Stimulated activated CD4-positive, alpha-beta T cell treated with anti-CD3 and anti-CD28 coated beads, Interleukin-12 subunit alpha, Interleukin-12 subunit beta, amount 100 ng/mL, for 24 hours (primary cell): ENCODE measurements at regions not wholly inside any gene's neighbourhood (a gene's known extent, or its start where the extent isn't known, plus 50 kb on each side); places are given as distances from the start of the nearest gene placed in this dataset.
"Not testable (repeated sequence)": the region's sequence is repeated elsewhere in the genome, so short reads cannot be mapped to it uniquely, and the experiment has no call there.

Source experiments
- DNase-seq, 2 experiments: peaks; one replicate each; pipeline ENCODE4 v3.0.0-alpha.2; 2020; ENCODE audit warnings: low read depth in 2 of 2

DNA sequence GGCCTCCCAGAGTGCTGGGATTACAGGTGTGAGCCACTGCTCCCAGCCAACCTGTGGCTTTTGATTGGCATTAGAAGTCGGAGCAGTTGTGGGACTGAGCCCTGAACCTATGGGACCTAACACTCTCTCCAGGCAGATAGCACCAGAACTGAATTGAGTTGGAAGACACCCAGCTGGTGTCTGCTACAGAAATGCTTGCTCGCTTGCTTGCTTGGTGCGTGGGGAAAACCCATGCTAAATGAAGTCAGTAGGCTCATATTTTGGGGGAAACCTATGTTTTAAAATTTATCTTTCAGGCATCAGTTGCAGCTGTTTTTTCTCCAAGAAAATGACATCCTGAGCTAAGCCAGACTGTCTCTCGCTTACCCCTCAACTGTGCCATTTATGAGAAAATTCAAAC lies 158.5 kb upstream of the RFC3 start:
- DNase-seq: no peak

DNA sequence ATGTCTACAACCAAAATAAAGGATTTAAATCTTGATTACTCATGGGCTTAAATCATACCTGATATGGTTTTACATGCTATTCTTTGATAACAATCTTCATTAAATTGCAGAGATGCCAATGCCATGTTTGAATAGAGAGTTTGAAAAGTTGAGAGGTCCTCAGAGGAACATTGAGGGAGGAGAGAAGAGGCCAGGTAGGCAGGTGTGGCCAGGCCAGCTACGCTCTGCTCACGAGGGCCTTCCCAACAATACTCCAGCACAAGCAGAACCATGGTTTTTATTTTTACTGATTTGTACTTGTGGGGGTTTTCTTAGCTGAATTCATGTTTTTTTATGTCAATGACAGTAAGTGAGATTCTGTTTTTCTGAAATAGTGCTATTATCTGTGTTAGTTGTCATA lies 158.1 kb upstream of the RFC3 start:
- DNase-seq: no peak

DNA sequence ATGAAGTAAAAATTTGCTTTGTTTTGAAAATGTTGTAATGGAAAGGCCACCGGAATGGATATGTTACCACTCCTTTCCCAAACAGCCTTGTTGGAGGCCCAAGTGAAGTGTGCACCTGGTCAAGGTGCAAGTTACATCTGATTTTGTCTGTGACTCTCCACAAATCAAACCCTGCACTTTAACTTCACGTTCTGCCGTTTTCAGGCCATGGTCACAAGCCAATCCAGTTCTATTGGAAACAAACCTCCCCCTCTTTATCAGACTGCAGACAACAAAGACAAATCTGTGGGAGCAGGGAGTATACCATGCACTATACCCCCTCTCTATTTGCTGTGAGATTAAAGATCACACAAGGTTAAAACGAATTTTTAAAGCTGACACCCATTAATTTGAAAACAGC lies 155.6 kb upstream of the RFC3 start:
- no peak for DNase-seq

DNA sequence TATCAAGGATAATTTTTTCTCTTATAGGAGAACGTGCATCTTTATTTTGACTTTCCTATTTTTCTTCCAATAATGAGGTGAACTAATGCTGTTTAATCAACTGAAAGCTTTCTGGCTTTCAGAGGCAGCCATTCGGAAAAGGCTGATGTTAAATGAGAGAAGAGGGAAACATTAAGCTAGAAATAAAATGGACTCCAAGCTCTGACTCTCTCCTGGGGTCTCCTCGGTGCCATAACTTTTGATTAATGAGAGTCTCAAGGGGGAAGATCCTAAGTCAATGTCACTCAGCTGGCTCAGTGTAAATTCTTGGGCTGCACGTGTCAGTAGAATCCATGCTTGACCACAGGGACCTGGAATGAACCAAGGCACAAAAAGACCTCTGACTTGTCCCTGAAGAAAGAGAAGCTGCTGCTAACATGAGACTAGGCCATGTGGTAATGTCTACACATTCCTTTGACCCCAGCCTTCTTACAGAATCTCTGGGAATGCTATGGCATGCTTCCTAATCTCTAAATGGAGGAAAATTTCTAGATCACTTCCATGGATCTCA lies 152.2 kb upstream of the RFC3 start:
- DNase-seq: no peak

DNA sequence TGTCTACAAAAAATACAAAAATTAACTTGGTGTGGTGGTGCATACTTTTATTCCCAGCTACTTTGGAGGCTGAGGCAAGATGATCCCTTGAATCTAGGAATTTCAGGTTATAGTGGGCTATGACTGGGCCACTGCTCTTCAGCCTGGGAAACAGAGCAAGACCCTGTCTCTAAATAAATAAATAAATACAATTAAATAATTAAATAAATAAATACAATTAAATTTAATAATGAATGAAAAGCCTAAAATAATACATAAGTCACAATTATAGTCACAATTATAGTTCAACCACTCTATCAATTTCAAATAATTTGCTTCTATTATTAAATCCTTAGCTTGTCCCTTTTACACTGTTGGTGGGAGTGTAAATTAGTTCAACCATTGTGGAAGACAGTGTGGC lies 146.4 kb upstream of the RFC3 start:
- DNase-seq: no peak

DNA sequence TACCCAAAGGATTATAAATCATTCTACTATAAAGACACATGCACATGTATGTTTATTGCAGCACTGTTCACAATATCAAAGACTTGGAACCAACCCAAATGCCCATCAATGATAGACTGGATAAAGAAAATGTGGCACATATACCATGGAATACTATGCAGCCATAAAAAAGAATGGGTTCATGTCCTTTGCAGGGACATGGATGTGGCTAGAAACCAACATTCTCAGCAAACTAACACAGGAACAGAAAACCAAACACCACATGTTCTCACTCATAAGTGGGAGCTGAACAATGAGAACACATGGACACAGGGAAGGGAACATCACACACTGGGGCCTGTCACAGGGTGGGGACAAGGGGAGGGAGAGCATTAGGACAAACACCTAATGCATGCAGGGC lies 145.9 kb upstream of the RFC3 start:
- DNase-seq: not testable (repeated sequence)

DNA sequence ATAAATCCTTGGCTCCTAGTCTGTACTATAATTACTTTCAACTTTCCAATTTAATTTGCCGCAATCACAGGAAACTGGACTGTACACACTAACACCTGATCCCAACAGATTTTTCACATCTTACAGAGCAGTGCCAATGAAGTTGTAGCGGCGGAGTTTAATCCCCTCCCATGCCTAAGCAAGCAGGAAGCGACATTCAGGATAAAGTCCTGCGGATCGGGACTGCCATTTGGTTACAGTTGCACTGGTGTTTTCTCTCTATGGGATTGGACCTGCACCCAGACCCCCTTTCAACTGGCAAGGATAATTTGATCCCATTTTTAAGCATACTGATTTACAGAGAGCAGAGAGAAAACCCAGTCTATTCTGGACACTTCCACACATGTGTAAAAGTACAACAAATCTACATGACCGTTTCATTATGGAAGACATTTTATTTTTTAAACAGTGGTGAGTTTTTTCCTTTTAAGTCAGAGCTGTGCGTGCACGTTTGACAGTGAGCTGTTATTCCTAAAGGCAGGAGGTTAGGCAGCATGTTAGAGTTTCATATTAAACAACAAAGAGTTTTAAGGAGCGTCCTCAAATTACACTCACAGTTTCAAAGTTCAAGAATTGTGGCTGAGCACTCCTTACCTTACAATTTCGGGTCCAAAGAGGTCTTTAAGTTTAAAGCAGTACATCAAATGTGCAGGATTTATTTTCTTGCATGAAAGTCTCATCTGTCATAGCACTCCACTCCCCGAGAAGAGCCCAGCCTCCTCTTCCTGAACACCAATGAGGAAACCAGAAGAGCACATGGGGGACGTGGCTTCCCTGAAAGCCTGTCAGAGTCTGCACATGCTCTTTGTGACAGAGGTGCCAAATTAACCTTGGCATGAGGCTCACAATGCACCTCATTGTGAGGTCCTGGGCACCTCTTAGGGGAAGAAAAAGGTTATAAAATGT lies 141.6 kb upstream of the RFC3 start:
- DNase-seq: no peak

DNA sequence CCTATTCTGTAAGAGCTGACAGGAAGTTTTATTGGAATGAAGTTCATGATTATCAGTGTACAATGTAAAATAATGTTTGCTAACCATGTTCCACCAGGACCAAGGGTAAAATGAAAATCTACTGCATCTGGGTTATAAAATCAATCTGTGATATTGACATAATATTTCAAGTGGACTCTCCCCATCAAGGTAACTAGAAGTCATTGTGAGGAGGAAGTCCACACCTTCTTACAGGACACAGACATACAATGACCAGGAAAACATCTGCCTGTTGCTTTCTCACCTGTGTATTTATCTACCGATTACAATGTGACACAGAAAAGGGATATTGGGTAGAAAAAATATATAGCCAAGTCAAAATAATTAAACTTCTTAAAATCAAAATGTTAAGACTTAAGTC lies 140.7 kb upstream of the RFC3 start:
- no peak for DNase-seq

DNA sequence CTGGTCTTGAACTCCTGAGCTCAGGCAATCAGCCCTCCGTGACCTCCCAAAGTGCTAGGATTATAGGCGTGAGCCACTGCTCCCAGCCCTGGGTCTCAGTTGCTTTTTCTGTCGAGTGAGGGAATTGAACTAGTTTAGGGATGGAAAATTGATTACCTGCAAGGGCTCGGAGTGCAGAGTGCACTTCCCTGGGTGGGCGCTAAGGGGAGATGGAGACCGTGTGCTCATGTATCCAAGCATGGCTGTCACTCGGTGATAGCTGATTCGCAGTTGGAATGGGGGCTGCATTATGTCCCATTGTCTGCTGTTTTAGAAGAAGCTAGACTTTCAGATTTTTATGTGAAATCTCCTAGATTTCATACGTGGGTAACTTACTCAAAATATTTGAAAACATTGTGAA lies 139.9 kb upstream of the RFC3 start:
- no peak for DNase-seq

DNA sequence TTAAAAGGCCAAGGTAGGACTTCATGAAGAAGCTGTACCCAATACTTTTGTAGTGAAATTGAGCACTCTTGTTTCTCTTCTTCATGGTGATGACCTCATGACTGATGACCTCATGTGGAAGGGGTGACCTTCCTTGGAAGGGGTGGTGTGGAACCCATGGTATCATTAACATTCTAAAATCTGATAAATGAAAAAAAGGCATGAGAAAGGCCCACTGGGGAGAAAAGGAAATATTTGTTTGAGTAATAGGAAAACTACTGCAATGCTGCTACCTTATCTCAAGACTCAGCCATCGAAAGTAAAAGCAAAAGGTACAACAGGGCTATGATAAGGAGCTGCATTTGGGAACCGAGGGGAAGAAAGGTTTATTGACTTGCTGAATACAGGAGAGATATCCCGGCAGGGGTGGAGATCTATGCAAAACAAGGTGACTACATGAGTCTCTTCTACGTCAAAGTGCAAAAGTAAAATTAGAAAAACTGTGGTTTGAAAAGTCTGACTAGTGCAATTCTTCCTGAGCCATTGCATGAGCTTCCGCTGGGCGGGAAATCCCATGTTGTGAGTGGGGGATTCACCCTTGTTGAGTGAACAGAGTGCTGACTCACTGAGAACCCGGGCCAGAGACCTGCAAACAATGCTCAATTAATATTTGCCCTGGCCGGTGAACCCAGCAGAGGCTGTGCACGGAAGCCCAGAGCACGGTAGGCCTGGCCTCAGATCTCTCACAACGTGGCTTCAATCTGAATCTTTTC lies 138.9 kb upstream of the RFC3 start:
- peak; percentile 52 to 72 for DNase-seq

DNA sequence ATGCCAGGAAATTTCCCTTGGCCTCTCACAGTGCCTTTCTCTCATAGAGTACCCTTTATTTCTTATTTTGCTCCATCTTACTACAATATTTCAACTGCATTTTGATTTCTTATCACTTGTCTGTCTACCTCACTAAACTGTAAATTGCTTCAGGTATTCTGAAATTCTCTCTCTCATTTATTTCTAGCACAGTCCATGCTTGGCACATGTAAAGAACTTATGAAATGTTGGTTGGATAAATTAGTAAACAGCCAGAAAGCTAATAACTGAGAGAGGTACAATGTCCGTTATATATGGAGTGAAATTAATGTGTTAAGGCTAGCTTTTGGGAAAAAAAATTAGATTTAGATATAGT lies 138.3 kb upstream of the RFC3 start:
- DNase-seq: no peak

DNA sequence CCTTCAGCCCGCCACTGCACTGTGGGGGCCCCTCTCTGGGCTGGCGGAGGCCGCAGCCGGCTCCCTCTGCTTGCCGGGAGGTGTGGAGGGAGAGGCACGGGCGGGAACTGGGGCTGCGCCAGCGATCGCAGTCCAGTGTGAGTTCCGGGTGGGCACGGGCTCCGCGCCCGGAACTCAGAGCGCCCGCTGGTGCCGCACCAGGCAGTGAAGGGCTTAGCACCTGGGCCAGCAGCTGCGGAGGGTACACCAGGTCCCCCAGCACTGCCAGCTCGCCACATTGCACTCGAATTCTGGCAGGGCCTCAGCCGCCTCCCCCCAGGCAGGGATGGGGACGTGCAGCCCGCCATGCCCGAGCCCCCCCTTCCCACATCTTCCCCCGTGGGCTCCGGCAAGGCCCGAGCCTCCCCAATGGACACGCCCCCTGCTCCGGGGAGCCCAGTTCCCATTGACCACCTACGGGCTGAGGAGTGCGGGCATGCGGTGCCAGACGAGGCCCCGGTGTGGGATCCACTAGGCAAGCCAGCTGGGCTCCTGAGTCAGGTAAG lies 135.9 kb upstream of the RFC3 start:
- no peak for DNase-seq

DNA sequence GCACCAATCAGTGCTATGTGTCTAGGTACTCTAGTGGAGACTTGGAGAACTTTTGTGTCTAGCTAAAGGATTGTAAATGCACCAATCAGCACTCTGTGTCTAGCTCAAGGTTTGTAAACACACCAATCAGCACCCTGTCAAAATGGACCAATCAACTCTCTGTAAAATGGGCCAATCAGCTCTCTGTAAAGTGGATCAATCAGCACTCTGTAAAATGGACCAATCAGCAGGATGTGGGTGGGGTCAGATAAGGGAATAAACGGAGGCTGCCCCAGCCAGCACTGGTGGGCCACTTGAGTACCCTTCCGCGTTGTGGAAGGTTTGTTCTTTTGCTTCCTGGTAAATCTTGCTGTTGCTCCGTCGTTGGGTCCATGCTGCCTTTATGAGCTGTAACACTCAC lies 135.3 kb upstream of the RFC3 start:
- DNase-seq: not testable (repeated sequence)

DNA sequence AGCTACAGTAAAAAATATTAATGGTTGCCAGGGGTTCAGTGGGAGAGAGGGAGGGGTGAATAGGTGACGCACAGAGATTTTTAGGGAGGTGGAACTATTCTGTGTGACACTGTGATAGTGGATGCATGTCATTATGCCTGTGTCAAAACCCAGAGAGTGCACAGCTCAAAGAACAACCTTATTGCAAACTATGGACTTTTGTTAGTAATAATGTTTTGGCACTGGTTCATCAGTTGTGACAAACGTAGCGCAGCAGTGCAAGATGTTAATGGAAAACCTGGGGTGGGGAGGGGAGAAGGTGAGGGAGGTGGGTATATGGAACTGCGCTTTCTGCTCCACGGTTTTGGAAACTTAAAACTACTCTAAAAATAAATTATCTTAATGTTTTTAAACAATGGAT lies 134.6 kb upstream of the RFC3 start:
- no peak for DNase-seq

DNA sequence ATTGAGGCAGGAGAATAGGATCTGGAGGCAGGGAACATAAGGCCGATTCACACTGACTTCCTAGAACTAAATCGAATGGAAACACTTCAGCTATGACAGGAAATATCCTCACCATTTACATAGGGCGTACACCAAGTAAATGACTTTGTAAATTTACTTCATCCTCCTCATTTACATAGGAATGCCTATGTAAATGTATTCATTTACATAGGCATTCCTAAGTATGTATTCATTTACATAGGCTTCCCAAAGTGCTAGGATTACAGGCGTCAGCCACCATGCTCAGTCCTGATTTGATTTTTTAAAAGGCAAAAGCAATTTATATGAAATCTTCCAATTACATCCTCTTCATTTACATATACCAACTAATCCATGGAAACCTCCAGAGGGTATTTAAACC lies 133.1 kb upstream of the RFC3 start:
- no peak for DNase-seq

DNA sequence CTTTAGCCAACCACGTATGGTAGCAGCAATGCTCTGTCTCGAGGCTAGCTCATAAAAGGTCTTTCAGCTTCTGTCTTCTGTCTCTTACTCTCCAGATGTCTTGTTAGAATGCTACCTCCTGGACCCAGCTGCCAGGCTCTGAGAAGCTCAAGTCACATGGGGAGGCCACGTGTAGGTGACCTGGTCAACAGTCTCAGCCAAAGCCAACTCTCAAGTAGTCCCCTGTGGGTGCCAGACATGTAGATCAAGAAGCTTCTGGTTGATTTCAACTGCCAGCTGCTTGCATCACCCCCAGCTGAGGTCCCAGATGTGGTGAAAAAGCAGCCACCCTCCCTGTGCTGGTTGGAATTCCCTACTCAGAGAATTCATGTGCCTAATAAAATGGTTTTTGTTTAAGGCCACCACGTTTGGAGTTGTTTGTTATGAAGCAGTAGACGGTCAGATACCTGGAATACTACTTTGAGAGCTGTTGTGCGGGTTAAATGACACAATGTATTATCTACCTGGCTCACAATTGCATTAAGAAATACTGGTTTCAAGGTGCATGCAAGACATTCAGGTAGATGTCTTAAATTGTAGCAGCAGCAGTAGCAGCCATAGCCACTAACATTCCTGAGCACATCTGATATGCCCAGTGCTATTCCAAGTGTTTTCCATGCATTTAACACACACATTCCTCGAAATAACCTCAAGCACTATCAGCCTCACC lies 131.0 kb upstream of the RFC3 start:
- DNase-seq: no peak

DNA sequence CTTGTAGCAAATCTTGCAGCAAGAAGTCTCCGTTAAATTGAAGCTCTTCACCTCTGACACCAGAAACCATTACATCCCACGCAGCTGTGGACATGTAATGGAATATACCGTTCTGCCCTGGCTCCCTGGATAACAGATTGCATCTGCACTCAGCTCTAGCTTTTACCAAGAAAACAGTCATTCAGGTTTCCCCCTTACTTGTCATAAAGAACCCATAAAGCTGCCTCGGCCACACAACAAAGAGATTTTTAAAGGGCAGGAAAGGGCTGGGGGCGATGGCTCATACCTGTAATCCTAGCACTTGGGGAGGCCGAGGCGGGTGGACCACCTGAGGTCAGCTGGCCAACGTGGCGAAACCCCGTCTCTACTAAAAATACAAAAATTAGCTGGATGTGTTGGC lies 127.6 kb upstream of the RFC3 start:
- DNase-seq: no peak

DNA sequence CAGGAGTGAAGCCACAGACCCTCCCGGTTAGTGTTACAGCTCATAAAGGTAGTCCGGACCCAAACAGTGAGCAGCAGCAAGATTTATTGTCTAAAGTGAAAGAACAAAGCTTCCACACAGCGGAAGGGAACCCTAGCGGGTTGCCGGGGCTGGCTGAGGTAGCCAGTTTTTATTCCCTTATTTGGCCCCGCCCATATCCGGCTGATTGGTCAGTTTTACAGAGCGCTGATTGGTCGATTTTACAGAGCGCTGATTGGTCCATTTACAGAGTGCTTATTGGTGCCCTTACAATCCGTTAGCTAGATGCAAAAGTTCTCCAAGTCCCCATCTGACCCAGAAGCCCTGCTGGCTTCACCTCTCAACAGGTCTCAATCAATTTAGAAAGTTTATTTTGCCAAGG lies 126.0 kb upstream of the RFC3 start:
- no peak for DNase-seq

DNA sequence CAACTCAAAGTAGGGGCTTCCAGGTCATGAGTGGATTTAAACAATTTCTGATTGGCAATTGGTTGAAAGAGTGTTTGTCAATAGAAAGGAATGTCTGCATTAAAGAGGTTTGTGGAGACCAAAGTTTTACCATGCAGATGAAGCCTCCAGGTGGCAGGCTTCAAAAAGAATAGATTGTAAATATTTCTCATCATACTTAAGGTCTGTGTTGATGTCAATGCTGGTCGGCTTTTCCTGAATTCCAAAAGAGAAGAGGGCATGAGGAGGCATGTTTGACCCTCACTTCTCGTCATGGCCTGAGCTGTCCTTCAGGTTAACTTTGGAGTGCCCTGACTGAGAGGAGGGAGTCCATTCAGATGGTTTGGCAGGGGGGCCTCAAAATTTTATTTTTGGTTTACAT lies 125.4 kb upstream of the RFC3 start:
- no peak for DNase-seq

DNA sequence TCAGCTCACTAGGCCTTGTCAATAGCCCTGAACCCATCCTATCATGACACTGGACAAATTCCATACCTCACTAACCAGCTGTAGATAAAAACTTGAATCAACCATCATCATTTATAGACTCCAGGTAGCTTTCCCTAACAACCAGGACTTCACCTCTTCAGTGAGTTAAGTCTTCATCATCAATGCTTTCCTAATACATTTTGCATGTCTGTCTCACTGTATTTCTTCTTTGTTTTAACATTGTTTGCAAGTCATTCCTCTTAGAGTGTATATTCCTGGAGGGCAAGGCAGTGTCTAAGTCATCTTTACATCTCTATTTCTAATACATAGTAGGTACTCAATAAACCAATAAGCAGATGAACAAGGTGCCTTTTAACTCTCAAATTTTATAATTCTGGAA lies 123.4 kb upstream of the RFC3 start:
- no peak for DNase-seq

DNA sequence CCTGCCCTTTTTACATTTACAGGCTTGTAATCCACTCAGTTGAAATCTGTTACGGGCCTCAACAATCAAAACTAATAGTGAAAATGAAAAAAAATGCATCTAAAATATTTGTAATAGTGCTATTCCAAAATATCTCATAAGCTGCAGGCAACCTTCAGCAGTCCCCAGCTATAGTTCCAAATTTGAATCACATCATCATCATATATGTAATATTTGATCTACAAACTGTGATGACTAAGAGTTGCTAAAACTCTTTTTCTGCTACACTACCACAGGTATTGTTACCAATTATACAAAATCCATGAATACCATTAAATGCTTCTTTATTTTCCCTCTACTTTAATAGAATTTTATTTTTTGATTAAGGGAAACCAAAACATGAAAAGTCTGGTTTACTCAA lies 121.4 kb upstream of the RFC3 start:
- no peak for DNase-seq

DNA sequence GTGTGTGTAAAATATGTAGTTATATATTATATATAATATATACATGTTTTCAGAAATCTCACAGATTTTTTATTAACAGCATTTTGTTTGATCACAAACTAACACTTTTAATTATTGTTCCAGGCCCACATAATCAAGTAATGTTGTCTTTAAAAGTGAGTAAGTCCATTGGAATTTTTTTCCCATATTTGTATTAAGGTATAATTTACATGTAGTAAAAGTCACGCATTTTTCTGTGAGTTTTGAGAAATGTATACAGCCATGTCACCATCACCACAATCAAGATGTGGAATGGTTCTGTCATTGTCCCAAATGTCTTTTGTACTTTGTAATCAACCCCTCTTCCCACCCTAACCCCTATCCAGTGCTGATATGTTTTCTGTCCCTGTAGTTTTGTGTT lies 120.0 kb upstream of the RFC3 start:
- no peak for DNase-seq
